HG03280 (cell line): ENCODE measurements at regions not wholly inside any gene's neighbourhood (a gene's known extent, or its start where the extent isn't known, plus 50 kb on each side); places are given as distances from the start of the nearest gene placed in this dataset.

ENCODE experiments used
- ATAC-seq: cut with Tn5 transposase; IDR thresholded peaks from one replicate; pipeline ENCODE4 v1.9.1; 2021; ENCODE audit warnings: mild to moderate bottlenecking, moderate library complexity; ENCODE audit not compliant: unreplicated experiment

- no peak for ATAC-seq
Observed at GRCh38 chr3:155029941-155030340, 50.2 kb upstream of the MME start.

GRCh38 chr3:155026999-155027591, 53.0 kb upstream of the MME start:
- no peak for ATAC-seq

DNA sequence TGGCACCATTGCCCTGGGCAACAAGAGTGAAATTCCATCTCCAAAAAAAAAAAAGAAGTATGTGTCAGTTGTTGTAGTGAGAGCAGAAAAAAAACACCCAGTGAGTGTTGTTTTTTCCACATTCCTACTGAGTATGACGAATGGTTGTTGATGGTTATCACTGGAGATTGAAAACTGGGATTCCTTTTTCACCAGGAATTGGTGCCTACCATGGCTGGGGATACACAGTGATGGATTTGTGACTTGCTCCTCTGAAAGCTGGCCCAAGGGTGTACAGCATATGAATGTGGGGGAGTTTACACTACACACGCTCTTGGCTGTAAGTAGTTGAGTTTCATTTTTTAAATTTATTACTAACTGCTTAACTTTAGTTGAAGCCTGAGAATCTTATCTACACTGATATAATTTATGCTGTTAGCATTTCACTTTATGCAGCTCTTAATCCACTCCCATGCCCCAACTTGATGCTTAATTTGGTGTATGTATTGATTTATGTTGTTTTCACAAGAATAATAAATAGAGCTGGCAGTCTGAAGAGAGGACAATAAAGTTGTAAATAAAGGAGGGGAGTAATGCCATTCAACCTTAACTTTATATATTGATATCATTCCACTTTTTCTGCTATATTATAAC, 56.0 kb upstream of the MME start:
- no peak for ATAC-seq

DNA sequence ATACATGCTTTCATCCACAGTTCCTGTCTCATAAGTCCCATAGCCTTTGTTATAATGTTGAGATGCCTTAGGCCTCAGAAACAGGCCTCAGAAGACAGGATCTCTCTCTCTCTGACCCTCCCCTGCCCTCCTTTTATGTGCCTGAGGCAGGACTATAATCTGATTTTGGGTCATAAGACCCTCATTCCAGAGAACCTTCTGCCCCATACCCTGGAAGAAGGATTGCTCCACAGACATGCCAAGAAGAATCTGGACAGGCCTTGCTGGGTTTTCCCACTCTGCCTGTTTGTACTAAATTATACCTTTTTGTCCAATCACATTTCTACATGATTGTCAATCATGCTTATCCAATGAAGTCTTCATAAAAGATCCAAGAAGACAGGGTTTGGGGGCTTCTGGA, 57.2 kb upstream of the MME start:
- no peak for ATAC-seq

DNA sequence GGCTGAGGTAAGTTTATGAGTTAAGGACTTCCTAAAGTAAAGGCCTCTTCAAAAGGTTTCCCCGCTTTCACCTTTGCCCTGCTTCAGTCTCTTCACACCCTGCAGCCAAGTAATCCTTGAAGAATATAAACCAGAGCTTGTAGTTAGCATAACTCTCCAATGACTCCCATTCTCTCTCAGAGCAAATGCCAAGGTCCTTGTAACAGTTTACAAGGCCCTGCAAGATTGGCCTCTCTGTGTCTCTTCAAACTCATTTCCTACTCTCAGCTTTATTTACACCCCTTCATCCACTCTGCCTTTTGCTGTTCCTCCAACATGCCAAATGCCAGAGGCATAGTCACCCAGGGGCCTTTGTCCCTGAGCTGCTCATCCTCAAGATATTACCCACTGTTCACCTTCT, 60.5 kb upstream of the MME start:
- ATAC-seq, result no peak

- ATAC-seq, result no peak
Observed at GRCh38 chr3:155018621-155019330, 61.3 kb upstream of the MME start.

DNA sequence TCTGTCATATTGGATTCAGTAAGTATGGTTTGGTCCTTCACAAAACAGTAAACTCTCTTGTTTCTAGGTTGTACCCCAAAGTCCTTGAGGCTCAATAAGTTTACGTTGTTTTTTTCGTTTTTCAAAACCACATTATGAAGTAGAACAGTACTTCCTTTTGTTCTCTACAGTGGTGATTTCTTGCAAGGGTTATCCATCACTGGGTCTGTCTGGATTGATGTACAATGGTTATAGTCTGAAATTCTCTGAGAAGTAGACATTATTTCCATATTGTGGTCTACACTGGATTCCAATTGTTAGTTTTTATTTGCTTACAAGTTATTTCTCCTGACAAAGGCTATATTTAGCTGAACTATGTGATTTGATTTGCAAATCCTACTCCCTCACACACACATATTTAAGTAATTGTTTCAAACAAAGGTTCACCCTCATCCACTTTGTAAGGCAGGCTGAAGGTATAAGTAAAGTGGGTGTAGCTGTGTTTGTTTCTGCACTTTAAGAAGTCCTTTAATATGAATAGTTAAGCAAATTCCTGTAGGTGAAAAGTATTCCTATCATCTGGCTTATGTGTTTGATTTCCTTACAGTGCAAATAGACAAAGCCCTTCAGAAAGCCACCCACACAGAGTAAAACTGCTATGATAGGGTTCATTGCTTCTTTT, 64.2 kb upstream of the MME start:
- no peak for ATAC-seq

DNA sequence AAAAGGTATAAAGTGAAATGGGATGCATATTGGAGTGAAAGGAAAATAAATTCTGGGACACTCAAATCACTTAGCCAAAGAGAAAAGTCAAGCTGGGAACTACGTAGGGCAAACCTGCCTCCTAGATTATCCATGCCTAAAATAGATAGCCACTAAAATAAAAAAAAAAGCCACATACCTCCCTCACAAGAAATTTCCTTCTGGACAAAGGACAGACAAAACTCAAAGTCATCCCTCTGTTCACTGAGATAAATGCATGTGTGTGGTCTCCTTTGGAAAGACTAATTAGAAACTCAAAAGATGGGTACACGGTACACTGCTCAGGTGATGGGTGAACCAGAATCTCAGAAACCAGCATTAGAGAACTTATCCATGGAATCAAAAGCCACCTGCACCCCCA, 65.2 kb upstream of the MME start:
- no peak for ATAC-seq

DNA sequence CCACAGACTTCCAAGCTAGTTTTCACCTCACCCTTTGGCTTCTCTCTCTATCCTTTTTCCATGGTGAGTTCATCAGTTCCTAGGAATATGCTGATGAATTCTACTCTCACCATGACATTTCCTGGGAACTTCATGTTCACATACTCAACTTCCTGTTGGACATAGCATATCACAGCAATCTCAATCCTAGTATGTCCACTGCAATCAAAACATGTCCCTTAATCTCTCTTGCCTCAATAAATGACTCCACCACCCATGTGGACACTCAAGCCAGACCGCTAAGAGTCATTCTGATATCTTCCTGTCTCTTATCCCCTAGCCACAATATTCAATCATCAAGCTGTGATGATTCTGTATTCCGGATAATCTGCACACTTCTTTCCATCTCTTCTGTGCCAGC, 66.7 kb upstream of the MME start:
- no peak for ATAC-seq

DNA sequence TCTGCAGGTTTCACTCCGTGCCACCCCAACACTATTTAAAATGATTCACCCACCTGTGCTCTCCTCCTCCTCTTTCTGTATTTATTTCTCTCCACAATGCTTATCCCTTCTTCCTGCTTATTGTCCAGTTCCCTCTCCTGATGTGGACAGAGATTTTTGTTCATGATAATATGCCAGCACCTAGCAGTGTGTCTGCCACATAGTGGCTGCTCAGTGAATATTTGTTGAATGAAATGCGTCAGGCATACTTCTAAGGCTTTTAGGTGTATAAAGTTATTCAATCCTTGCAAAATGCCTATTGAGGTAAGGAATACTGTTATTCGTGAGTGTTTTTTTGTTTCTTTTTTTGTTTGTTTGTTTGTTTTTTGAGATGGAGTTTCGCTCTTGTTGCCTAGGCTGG, 67.5 kb upstream of the MME start:
- ATAC-seq, result no peak

DNA sequence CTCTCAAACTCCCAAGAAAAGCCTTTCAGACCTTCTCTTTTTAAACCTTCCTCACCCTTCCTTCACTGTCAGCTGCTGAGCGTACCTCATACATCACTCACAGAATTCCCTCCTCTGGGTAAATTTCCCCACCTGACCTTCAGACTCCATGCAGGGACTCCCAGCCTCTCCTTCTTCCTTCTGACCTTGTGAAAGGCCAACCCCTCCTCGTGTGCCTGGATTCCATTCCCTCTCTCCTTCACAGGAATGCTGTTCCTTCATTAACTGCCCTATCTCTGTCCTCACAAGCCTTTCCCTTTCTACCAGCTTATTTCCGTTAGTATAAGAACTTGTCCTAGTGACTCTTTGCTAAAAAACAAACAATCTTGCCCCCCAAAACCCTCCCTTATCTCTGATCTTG, 69.7 kb upstream of the MME start:
- ATAC-seq, result no peak

DNA sequence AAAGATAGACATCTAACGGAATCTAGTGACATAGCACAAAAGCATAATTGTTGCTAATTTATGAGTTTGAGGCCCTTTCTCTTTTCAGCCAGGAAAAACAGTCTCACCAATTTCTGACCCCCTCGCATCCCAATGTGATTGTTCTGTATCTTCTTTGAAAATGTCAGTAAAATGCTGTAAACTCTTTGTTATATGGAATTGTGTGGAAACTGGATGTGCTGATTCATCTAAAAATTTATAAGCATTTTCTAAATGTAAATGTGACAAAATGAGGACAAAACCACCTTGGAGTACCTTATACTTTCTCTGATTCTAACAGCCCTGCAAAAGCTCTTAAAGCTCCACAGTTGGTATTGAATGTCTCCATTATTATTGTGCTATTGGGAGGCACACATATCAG, 70.9 kb upstream of the MME start:
- ATAC-seq, result no peak

GRCh38 chr3:155007729-155008128, 72.4 kb upstream of the MME start:
- no peak for ATAC-seq

DNA sequence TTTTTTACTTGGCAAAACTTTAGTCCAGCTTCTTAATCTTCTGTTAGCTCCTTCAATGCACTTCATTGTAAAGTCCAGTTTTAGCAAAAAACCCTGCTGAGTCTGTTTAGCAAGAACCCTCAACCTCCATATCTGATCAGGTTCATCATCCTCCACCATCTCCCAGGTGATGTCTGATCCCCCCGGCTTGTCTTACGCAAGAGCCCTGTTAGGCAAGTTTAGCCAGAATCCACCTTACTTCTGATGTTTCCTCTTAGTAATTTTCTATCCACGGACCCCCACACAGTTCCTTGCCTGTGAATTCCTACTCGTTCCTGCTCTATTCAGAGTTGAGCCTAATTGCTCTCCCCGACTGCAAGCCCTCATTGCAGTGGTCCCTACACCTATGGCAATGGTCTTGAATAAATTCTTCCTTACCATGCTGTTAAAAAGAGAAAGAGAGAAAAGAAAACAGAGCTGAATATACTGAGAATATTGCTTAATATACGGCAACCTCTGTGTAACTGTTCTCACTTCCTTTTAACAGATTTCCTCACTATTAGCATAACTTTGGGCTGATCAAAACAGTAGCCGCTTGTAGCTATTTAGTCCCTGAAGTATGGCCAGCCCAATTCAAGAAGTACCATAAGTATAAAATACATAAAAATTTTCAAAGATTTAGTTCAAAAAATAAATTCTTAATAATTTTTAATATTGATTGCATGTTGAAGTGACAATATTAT, 78.7 kb upstream of the MME start:
- no peak for ATAC-seq

DNA sequence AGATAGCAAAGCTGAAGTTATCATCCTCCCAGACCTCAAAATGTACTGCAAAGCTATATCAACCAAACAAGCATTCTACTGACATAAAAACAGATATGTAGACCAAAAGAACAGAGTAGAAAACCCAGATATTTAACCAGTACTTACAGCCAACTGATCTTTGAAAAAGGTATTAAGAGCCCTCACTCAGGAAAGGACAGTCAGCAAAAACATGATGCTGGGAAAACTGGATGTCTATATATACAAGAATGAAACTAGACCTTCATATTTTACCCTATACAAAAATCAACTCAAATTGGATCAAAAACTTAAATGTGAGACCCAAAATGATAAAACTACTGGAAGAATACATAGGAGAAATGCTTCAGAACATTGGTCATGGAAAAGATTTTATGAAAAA, 87.5 kb upstream of the MME start:
- no peak for ATAC-seq

DNA sequence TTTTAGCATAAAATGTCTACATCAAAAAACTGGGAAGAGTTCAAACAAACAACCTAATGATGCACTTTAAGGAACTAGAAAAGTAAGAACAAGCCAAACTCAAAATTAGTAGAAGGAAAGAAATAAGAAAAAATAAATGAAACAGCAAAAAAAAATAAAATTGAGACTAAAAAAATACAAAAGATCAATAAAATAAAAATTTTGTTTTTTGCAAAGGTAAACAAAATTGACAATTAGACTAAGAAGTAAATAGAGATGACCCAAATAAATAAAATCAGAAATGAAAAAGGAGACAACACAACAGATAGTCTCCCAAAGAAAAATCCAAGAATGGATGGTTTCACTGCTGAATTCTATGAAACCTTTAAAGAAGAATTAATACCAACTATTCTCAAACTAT, 89.6 kb upstream of the MME start:
- no peak for ATAC-seq

DNA sequence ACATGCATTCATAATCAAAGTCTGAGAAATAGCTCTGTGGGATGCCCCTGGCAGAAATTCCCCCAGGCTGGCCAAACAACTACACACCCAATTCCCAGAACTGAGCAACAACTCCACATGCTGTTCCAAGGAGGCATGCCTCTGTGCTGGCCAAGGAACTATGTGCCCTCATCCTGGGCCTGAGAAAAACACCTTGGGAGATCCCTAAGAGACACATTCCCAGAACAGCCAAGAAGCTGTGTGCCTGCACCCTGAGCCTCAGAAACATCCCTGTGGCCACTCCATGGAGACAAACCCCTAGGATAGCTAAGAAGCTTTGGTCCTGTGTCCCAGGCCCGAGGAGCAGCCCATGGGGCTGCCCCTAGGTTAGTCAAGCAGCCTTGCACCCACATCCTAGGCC, 92.3 kb upstream of the MME start:
- ATAC-seq, result no peak

DNA sequence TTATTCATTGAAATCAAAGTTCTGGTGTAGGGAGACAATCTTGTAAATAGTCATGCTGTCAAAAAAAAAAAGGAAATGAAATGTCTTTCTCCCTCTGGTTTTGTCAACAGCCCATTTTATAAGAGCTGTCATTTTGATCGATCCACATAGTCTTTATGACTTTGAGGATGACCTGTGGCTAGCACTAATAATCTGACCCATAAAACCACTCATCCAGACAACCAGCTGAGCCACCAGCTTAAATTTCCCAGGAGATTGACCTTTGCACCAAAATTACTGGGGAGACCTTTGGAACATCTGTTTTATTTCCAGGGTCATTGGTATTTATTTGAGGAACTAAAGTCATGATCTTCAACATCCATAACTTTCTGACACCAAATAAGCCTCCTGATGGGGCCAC, 98.5 kb upstream of the MME start:
- ATAC-seq, result no peak

DNA sequence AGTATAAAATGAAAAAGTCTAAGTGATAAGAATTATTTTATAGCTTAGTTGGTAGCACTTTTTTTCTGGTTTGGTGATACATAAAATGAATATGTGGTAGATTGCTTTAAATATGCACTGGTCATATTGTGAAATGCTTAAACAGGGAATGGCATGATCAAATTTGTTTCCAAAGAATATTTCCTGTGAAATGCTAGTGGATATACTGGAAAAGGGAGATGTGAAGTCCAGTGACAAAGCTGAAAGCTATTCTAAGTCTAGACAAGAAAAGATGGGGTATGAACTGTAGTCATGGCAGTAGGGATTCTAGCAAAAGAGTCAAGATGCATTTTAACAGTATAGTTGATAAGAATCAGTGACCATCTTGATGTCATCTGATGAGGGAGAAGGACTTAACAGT, 98.9 kb upstream of the MME start:
- ATAC-seq, result no peak

DNA sequence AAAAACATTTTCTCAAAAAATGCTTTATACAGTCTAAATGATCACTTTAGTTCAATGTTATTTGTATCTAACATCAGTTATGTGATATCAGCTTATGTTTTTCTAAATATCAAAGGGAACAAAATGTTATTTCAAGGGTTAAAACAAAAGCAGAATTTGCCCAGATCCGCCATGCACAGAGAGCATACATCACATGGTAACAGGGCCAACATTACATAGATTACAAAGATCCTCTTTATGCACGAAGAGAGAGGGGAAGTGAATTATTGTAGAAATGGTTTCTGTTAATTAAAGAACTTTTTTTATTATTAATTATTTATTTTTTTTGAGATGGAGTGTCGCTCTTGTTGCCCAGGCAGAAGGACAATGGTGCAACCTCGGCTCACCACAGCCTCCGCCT, 100.8 kb upstream of the MME start:
- no peak for ATAC-seq

DNA sequence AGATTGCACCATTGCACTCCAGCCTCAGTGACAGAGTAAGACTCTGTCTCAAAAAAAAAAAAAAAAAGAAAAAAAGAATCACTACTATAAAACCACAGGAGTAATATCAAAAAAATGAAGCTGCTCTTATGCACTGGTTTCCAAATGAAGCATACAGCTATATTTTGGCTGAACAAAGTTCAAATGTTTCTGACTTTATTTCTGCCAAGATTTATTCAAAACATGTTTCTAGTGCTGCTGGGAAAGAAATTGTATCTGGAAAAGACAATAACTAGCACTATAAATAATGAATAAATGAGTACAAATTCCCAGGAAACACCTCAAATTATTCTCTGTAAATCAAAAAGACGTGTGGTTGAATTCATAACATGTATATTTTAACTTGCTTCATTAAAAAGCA, 102.5 kb upstream of the MME start:
- no peak for ATAC-seq
